ENCODE measurements at regions not wholly inside any gene's neighbourhood (a gene's known extent, or its start where the extent isn't known, plus 50 kb on each side); places are given as distances from the start of the nearest gene placed in this dataset.

DNA sequence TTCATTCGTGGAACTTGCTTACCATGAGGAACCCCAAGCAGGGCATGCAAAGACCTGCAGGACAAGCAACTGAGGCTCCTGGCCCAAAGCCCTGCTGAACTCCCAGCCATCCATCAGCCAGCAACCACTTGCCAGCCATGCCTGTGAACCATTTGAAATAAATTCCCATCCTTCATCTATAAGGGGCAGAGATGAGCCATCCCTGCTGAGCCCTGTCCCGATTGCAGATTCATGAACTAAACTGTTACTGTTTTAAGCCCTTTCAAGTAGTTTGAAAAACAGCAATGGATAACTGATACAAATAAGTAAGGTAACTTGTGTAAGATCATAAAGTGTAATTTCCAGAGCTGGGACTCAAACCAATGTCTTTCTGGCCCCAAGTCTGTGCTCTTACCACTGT, 114.4 kb upstream of the WSCD1 start:
- Histone ChIP-seq H3K27me3 (ENCODE audit: control insufficient read depth, low read length) (no peaks in the 10 kb centered on the region), H3K4me3 (ENCODE audit: low read length) (no peak overlapping the region), H3F3A (ENCODE audit: control insufficient read depth, insufficient read depth) (no peaks in the 10 kb centered on the region), H3K4me1 (ENCODE audit: control insufficient read depth, low read length) (no peaks in the 10 kb centered on the region), H3K27ac (ENCODE audit: low read depth, low read length) (no peak overlapping the region), H3K79me2 (ENCODE audit: control insufficient read depth, low read length) (no peaks in the 10 kb centered on the region), H3K9me3 (ENCODE audit: control insufficient read depth, insufficient read depth, low read length) (no peaks in the 10 kb centered on the region), H3K36me3 (ENCODE audit: control insufficient read depth, low read length) (no peaks in the 10 kb centered on the region), H4K20me1 (ENCODE audit: control insufficient read depth, insufficient read depth, low read depth, low read length) (no peaks in the 10 kb centered on the region), H3K4me2 (ENCODE audit: low read length) (no peak overlapping the region), H3K9me2 (replicated peaks; ENCODE audit: control insufficient read depth, low read length) (no peaks in the 10 kb centered on the region)
- TF ChIP-seq, protein P1, sequence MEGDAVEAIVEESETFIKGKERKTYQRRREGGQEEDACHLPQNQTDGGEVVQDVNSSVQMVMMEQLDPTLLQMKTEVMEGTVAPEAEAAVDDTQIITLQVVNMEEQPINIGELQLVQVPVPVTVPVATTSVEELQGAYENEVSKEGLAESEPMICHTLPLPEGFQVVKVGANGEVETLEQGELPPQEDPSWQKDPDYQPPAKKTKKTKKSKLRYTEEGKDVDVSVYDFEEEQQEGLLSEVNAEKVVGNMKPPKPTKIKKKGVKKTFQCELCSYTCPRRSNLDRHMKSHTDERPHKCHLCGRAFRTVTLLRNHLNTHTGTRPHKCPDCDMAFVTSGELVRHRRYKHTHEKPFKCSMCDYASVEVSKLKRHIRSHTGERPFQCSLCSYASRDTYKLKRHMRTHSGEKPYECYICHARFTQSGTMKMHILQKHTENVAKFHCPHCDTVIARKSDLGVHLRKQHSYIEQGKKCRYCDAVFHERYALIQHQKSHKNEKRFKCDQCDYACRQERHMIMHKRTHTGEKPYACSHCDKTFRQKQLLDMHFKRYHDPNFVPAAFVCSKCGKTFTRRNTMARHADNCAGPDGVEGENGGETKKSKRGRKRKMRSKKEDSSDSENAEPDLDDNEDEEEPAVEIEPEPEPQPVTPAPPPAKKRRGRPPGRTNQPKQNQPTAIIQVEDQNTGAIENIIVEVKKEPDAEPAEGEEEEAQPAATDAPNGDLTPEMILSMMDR (IDR thresholded peaks at IDR 0.05; ENCODE audit: low read depth, low read length, poor library complexity, severe bottlenecking) = no peak
- no peak for TF ChIP-seq EZH2phosphoT487 (IDR thresholded peaks at IDR 0.05; ENCODE audit: borderline replicate concordance, low read length)

DNA sequence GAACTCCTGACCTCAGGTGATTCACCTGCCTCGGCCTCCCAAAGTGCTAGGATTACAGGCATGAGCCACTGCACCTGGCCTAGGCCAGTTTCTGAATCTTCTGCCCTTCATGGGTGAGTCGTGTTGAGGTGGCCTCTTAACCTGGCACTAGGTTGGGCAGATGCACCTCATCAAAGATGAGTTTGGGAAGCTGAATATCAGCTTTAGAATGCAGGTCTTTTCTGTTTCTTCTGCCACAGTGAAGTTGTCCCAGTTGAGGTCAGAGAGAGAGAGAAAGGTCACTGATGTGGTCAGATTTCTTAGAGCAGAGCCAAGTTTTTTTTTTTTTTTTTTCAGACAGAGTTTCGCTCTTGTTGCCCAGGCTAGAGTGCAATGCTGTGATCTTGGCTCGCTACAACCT, 111.3 kb upstream of the WSCD1 start:
- no peaks in the 10 kb centered on the region for H3K9me2 ChIP-seq (replicated peaks; ENCODE audit: control insufficient read depth, low read length)
- H3K27ac ChIP-seq (ENCODE audit: low read depth, low read length) = no peak overlapping the region
- no peak for TF ChIP-seq EZH2phosphoT487 (IDR thresholded peaks at IDR 0.05; ENCODE audit: borderline replicate concordance, low read length)
- TF ChIP-seq, protein P1 (IDR thresholded peaks at IDR 0.05; ENCODE audit: low read depth, low read length, poor library complexity, severe bottlenecking) = no peak
- H3K4me1 ChIP-seq (ENCODE audit: control insufficient read depth, low read length) = no peaks in the 10 kb centered on the region
- no peaks in the 10 kb centered on the region for H3K9me3 ChIP-seq (ENCODE audit: control insufficient read depth, insufficient read depth, low read length)
- H3K4me2 ChIP-seq (ENCODE audit: low read length) = no peak overlapping the region
- no peaks in the 10 kb centered on the region for H3K36me3 ChIP-seq (ENCODE audit: control insufficient read depth, low read length)
- H3K27me3 ChIP-seq (ENCODE audit: control insufficient read depth, low read length) = no peaks in the 10 kb centered on the region
- H3K79me2 ChIP-seq (ENCODE audit: control insufficient read depth, low read length) = no peaks in the 10 kb centered on the region
- no peak overlapping the region for H3K4me3 ChIP-seq (ENCODE audit: low read length)
- no peaks in the 10 kb centered on the region for H4K20me1 ChIP-seq (ENCODE audit: control insufficient read depth, insufficient read depth, low read depth, low read length)
- no peaks in the 10 kb centered on the region for H3F3A ChIP-seq (ENCODE audit: control insufficient read depth, insufficient read depth)

DNA sequence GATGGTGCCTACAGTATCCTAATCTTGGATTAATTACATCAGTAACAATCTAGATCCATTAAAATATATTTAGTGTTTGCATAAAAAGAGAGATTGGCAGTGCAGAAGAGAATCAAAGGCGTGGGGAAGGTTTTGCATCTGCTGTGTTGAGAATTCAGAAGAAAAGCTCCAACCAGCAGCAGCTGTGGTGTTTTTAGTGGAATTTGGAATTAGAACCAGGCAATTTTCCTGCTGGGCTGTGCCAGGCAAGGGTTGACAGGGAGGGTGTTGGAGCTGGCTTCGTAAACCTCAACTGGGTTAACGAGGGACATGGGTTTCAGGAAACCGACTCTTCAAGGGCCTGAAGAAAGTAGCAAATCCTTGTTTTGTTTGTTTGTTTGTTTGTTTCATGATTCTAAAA, 107.8 kb upstream of the WSCD1 start:
- no peak overlapping the region for H3K4me3 ChIP-seq (ENCODE audit: low read length)
- H3K9me2 ChIP-seq (replicated peaks; ENCODE audit: control insufficient read depth, low read length) = no peaks in the 10 kb centered on the region
- no peaks in the 10 kb centered on the region for H3K9me3 ChIP-seq (ENCODE audit: control insufficient read depth, insufficient read depth, low read length)
- H3K79me2 ChIP-seq (ENCODE audit: control insufficient read depth, low read length) = no peaks in the 10 kb centered on the region
- no peak overlapping the region for H3K4me2 ChIP-seq (ENCODE audit: low read length)
- H3K27ac ChIP-seq (ENCODE audit: low read depth, low read length) = no peak overlapping the region
- no peaks in the 10 kb centered on the region for H3K36me3 ChIP-seq (ENCODE audit: control insufficient read depth, low read length)
- H3K4me1 ChIP-seq (ENCODE audit: control insufficient read depth, low read length) = no peaks in the 10 kb centered on the region
- H3K27me3 ChIP-seq (ENCODE audit: control insufficient read depth, low read length) = no peaks in the 10 kb centered on the region
- H4K20me1 ChIP-seq (ENCODE audit: control insufficient read depth, insufficient read depth, low read depth, low read length) = no peaks in the 10 kb centered on the region
- TF ChIP-seq, protein P1 (IDR thresholded peaks at IDR 0.05; ENCODE audit: low read depth, low read length, poor library complexity, severe bottlenecking) = no peak
- no peak for TF ChIP-seq EZH2phosphoT487 (IDR thresholded peaks at IDR 0.05; ENCODE audit: borderline replicate concordance, low read length)
- H3F3A ChIP-seq (ENCODE audit: control insufficient read depth, insufficient read depth) = no peaks in the 10 kb centered on the region

DNA sequence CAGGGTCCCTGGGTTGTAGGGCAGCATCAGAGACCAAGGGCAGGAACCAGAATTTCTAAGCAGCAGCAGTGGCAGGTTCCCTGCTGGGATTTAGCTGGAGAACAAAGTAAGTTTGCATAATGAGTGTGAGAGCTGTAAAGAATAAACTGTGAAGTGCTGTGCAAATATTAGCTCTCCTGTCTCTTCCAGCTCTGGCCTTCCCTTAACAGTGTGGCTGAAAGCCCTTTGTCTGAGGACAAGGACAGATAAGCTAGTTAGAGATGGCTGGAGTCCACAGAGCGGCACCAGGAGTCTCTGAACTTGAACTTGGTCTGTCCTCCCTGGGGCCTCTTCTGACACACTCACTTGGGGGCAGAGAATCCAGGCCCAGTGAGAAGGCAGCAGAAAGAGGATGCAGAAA, 98.2 kb upstream of the WSCD1 start:
- no peaks in the 10 kb centered on the region for H3F3A ChIP-seq (ENCODE audit: control insufficient read depth, insufficient read depth)
- no peak overlapping the region for H3K4me3 ChIP-seq (ENCODE audit: low read length)
- no peaks in the 10 kb centered on the region for H3K4me1 ChIP-seq (ENCODE audit: control insufficient read depth, low read length)
- no peak overlapping the region for H3K4me2 ChIP-seq (ENCODE audit: low read length)
- H4K20me1 ChIP-seq (ENCODE audit: control insufficient read depth, insufficient read depth, low read depth, low read length) = no peaks in the 10 kb centered on the region
- H3K27ac ChIP-seq (ENCODE audit: low read depth, low read length) = no peak overlapping the region
- TF ChIP-seq EZH2phosphoT487 (IDR thresholded peaks at IDR 0.05; ENCODE audit: borderline replicate concordance, low read length) = no peak
- TF ChIP-seq, protein P1 (IDR thresholded peaks at IDR 0.05; ENCODE audit: low read depth, low read length, poor library complexity, severe bottlenecking) = no peak
- H3K79me2 ChIP-seq (ENCODE audit: control insufficient read depth, low read length) = no peaks in the 10 kb centered on the region
- H3K36me3 ChIP-seq (ENCODE audit: control insufficient read depth, low read length) = no peaks in the 10 kb centered on the region
- H3K9me2 ChIP-seq (replicated peaks; ENCODE audit: control insufficient read depth, low read length) = no peaks in the 10 kb centered on the region
- H3K9me3 ChIP-seq (ENCODE audit: control insufficient read depth, insufficient read depth, low read length) = no peaks in the 10 kb centered on the region
- peaks cover 4% of the 10 kb centered on the region; the same call in 1 of the 2 replicates for H3K27me3 ChIP-seq (ENCODE audit: control insufficient read depth, low read length)
